ENCODE measurements at regions not wholly inside any gene's neighbourhood (a gene's known extent, or its start where the extent isn't known, plus 50 kb on each side); places are given as distances from the start of the nearest gene placed in this dataset.

- no peak overlapping the region for H3K9ac ChIP-seq (ENCODE audit: low read depth, low read length)
- no peaks in the 10 kb centered on the region for H3K36me3 ChIP-seq (ENCODE audit: insufficient read depth, low read length)
- no peak overlapping the region for H3K4me3 ChIP-seq (ENCODE audit: low read length)
- H3K9me3 ChIP-seq (replicated peaks; ENCODE audit: low read length), result no peaks in the 10 kb centered on the region
- no peaks in the 10 kb centered on the region for H3K4me1 ChIP-seq (ENCODE audit: control insufficient read depth, insufficient read depth, low read length)
- no peak overlapping the region for H3K4me2 ChIP-seq (ENCODE audit: low read length)
- H3K27me3 ChIP-seq (ENCODE audit: control insufficient read depth, insufficient read depth, low read length), result no peaks in the 10 kb centered on the region
Measured at GRCh38 chr3:59607656-59608055, 557.8 kb upstream of the CFAP20DC start.

GRCh38 chr3:59606638-59607266 is 556.9 kb upstream of the CFAP20DC start:
- no peak overlapping the region for H3K9ac ChIP-seq (ENCODE audit: low read depth, low read length)
- no peaks in the 10 kb centered on the region for H3K27me3 ChIP-seq (ENCODE audit: control insufficient read depth, insufficient read depth, low read length)
- H3K9me3 ChIP-seq (replicated peaks; ENCODE audit: low read length), result no peaks in the 10 kb centered on the region
- no peaks in the 10 kb centered on the region for H3K36me3 ChIP-seq (ENCODE audit: insufficient read depth, low read length)
- no peaks in the 10 kb centered on the region for H3K4me1 ChIP-seq (ENCODE audit: control insufficient read depth, insufficient read depth, low read length)
- H3K4me3 ChIP-seq (ENCODE audit: low read length), result no peak overlapping the region
- no peak overlapping the region for H3K4me2 ChIP-seq (ENCODE audit: low read length)

GRCh38 chr3:59605944-59606534 is 556.2 kb upstream of the CFAP20DC start:
- Histone ChIP-seq H3K9ac (ENCODE audit: low read depth, low read length) (no peak overlapping the region), H3K27me3 (ENCODE audit: control insufficient read depth, insufficient read depth, low read length) (no peaks in the 10 kb centered on the region), H3K9me3 (replicated peaks; ENCODE audit: low read length) (no peaks in the 10 kb centered on the region), H3K4me2 (ENCODE audit: low read length) (no peak overlapping the region), H3K36me3 (ENCODE audit: insufficient read depth, low read length) (no peaks in the 10 kb centered on the region), H3K4me3 (ENCODE audit: low read length) (no peak overlapping the region), H3K4me1 (ENCODE audit: control insufficient read depth, insufficient read depth, low read length) (no peaks in the 10 kb centered on the region)

- Histone ChIP-seq H3K4me1 (ENCODE audit: control insufficient read depth, insufficient read depth, low read length) (no peaks in the 10 kb centered on the region), H3K9me3 (replicated peaks; ENCODE audit: low read length) (no peaks in the 10 kb centered on the region), H3K9ac (ENCODE audit: low read depth, low read length) (no peak overlapping the region), H3K27me3 (ENCODE audit: control insufficient read depth, insufficient read depth, low read length) (no peaks in the 10 kb centered on the region), H3K36me3 (ENCODE audit: insufficient read depth, low read length) (no peaks in the 10 kb centered on the region), H3K4me2 (ENCODE audit: low read length) (no peak overlapping the region), H3K4me3 (ENCODE audit: low read length) (no peak overlapping the region)
Measured at GRCh38 chr3:59605318-59605717, 555.5 kb upstream of the CFAP20DC start.

GRCh38 chr3:59601486-59601885 is 551.7 kb upstream of the CFAP20DC start:
- no peak overlapping the region for H3K4me2 ChIP-seq (ENCODE audit: low read length)
- no peaks in the 10 kb centered on the region for H3K4me1 ChIP-seq (ENCODE audit: control insufficient read depth, insufficient read depth, low read length)
- H3K9ac ChIP-seq (ENCODE audit: low read depth, low read length), result no peak overlapping the region
- no peak overlapping the region for H3K4me3 ChIP-seq (ENCODE audit: low read length)
- no peaks in the 10 kb centered on the region for H3K36me3 ChIP-seq (ENCODE audit: insufficient read depth, low read length)
- H3K27me3 ChIP-seq (ENCODE audit: control insufficient read depth, insufficient read depth, low read length), result no peaks in the 10 kb centered on the region
- H3K9me3 ChIP-seq (replicated peaks; ENCODE audit: low read length), result no peaks in the 10 kb centered on the region

GRCh38 chr3:59600631-59601030 is 550.8 kb upstream of the CFAP20DC start:
- no peaks in the 10 kb centered on the region for H3K9me3 ChIP-seq (replicated peaks; ENCODE audit: low read length)
- H3K4me3 ChIP-seq (ENCODE audit: low read length), result no peak overlapping the region
- H3K4me1 ChIP-seq (ENCODE audit: control insufficient read depth, insufficient read depth, low read length), result no peaks in the 10 kb centered on the region
- no peaks in the 10 kb centered on the region for H3K36me3 ChIP-seq (ENCODE audit: insufficient read depth, low read length)
- no peak overlapping the region for H3K4me2 ChIP-seq (ENCODE audit: low read length)
- no peaks in the 10 kb centered on the region for H3K27me3 ChIP-seq (ENCODE audit: control insufficient read depth, insufficient read depth, low read length)
- H3K9ac ChIP-seq (ENCODE audit: low read depth, low read length), result no peak overlapping the region

- Histone ChIP-seq H3K27me3 (ENCODE audit: control insufficient read depth, insufficient read depth, low read length) (no peaks in the 10 kb centered on the region), H3K36me3 (ENCODE audit: insufficient read depth, low read length) (no peaks in the 10 kb centered on the region), H3K9me3 (replicated peaks; ENCODE audit: low read length) (no peaks in the 10 kb centered on the region), H3K4me1 (ENCODE audit: control insufficient read depth, insufficient read depth, low read length) (no peaks in the 10 kb centered on the region), H3K4me3 (ENCODE audit: low read length) (no peak overlapping the region), H3K4me2 (ENCODE audit: low read length) (no peak overlapping the region), H3K9ac (ENCODE audit: low read depth, low read length) (no peak overlapping the region)
Measured at GRCh38 chr3:59596741-59597140, 546.9 kb upstream of the CFAP20DC start.

- H3K4me2 ChIP-seq (ENCODE audit: low read length), result no peak overlapping the region
- no peak overlapping the region for H3K4me3 ChIP-seq (ENCODE audit: low read length)
- no peaks in the 10 kb centered on the region for H3K36me3 ChIP-seq (ENCODE audit: insufficient read depth, low read length)
- H3K4me1 ChIP-seq (ENCODE audit: control insufficient read depth, insufficient read depth, low read length), result no peaks in the 10 kb centered on the region
- no peaks in the 10 kb centered on the region for H3K27me3 ChIP-seq (ENCODE audit: control insufficient read depth, insufficient read depth, low read length)
- no peak overlapping the region for H3K9ac ChIP-seq (ENCODE audit: low read depth, low read length)
- H3K9me3 ChIP-seq (replicated peaks; ENCODE audit: low read length), result no peaks in the 10 kb centered on the region
Measured at GRCh38 chr3:59595830-59596229, 546.0 kb upstream of the CFAP20DC start.

- Histone ChIP-seq H3K9me3 (replicated peaks; ENCODE audit: low read length) (no peaks in the 10 kb centered on the region), H3K27me3 (ENCODE audit: control insufficient read depth, insufficient read depth, low read length) (peaks cover 3% of the 10 kb centered on the region), H3K4me3 (ENCODE audit: low read length) (no peak overlapping the region), H3K4me1 (ENCODE audit: control insufficient read depth, insufficient read depth, low read length) (no peaks in the 10 kb centered on the region), H3K9ac (ENCODE audit: low read depth, low read length) (no peak overlapping the region), H3K4me2 (ENCODE audit: low read length) (no peak overlapping the region), H3K36me3 (ENCODE audit: insufficient read depth, low read length) (no peaks in the 10 kb centered on the region)
Measured at GRCh38 chr3:59593380-59593779, 543.6 kb upstream of the CFAP20DC start.

- Histone ChIP-seq H3K4me3 (ENCODE audit: low read length) (no peak overlapping the region), H3K36me3 (ENCODE audit: insufficient read depth, low read length) (no peaks in the 10 kb centered on the region), H3K9me3 (replicated peaks; ENCODE audit: low read length) (no peaks in the 10 kb centered on the region), H3K9ac (ENCODE audit: low read depth, low read length) (no peak overlapping the region), H3K4me2 (ENCODE audit: low read length) (no peak overlapping the region), H3K4me1 (ENCODE audit: control insufficient read depth, insufficient read depth, low read length) (no peaks in the 10 kb centered on the region), H3K27me3 (ENCODE audit: control insufficient read depth, insufficient read depth, low read length) (no peaks in the 10 kb centered on the region)
Measured at GRCh38 chr3:59580996-59581395, 531.2 kb upstream of the CFAP20DC start.

GRCh38 chr3:59580499-59580898 is 530.7 kb upstream of the CFAP20DC start:
- Histone ChIP-seq H3K36me3 (ENCODE audit: insufficient read depth, low read length) (no peaks in the 10 kb centered on the region), H3K9me3 (replicated peaks; ENCODE audit: low read length) (no peaks in the 10 kb centered on the region), H3K9ac (ENCODE audit: low read depth, low read length) (no peak overlapping the region), H3K27me3 (ENCODE audit: control insufficient read depth, insufficient read depth, low read length) (no peaks in the 10 kb centered on the region), H3K4me2 (ENCODE audit: low read length) (no peak overlapping the region), H3K4me3 (ENCODE audit: low read length) (no peak overlapping the region), H3K4me1 (ENCODE audit: control insufficient read depth, insufficient read depth, low read length) (no peaks in the 10 kb centered on the region)

- H3K4me1 ChIP-seq (ENCODE audit: control insufficient read depth, insufficient read depth, low read length), result peaks cover 15% of the 10 kb centered on the region
- H3K4me2 ChIP-seq (ENCODE audit: low read length), result no peak overlapping the region
Measured at GRCh38 chr3:59578129-59578528, 528.3 kb upstream of the CFAP20DC start.

More at GRCh38 chr3:59578129-59578528, 528.3 kb upstream of the CFAP20DC start:
- Histone ChIP-seq H3K4me3 (ENCODE audit: low read length) (no peak overlapping the region), H3K9me3 (replicated peaks; ENCODE audit: low read length) (no peaks in the 10 kb centered on the region), H3K36me3 (ENCODE audit: insufficient read depth, low read length) (no peaks in the 10 kb centered on the region), H3K27me3 (ENCODE audit: control insufficient read depth, insufficient read depth, low read length) (no peaks in the 10 kb centered on the region), H3K9ac (ENCODE audit: low read depth, low read length) (no peak overlapping the region)
